OCI-LY7 (cell line): ENCODE measurements at regions not wholly inside any gene's neighbourhood (a gene's known extent, or its start where the extent isn't known, plus 50 kb on each side); places are given as distances from the start of the nearest gene placed in this dataset.

ENCODE experiments used
- BruUV-seq: library from RNA; stranded (reverse); fragments of 400-500 nt; replicated peaks from 2 replicates; lab custom pipeline; 2021; lab: Mats Ljungman, UMichigan
- CTCF ChIA-PET: fragments of 300-600 bp; sonication (Branson Sonifier 250); formaldehyde crosslinking; loops from one replicate; lab custom pipeline; 2022; ENCODE audit warnings: antibody characterized with exemption; ENCODE audit not compliant: unreplicated experiment; lab: Charles Lee
- POLR2A ChIA-PET: fragments of 300-600 bp; sonication (Branson Sonifier 250); formaldehyde crosslinking; loops from one replicate; lab custom pipeline; 2022; ENCODE audit warnings: antibody characterized with exemption; lab: Charles Lee
- DNase-seq: peaks from one replicate; pipeline ENCODE4 v3.0.0-alpha.2; 2015; ENCODE audit warnings: low spot score
- H2AFZ ChIP-seq: fragments of 200-600 bp; sonication (generic), shearing (Covaris generic); 2 replicates; pipeline ENCODE4 v1.6.1; 2014; ENCODE audit warnings: mild to moderate bottlenecking, antibody characterized with exemption, low read length, moderate library complexity
- H3K27ac ChIP-seq: fragments of 200-600 bp; sonication (generic); 2 replicates; pipeline ENCODE4 v1.5.1; 2014; ENCODE audit warnings: mixed run types, low read depth, mild to moderate bottlenecking, moderate library complexity, low read length, inconsistent platforms; ENCODE audit not compliant: poor library complexity, severe bottlenecking
- H3K36me3 ChIP-seq: fragments of 200-600 bp; sonication (generic); 2 replicates; pipeline ENCODE4 v1.6.1; 2014; ENCODE audit warnings: mild to moderate bottlenecking, antibody characterized with exemption, low read length, moderate library complexity, mixed read lengths; ENCODE audit not compliant: insufficient read depth
- H3K4me1 ChIP-seq: fragments of 200-600 bp; sonication (generic); 2 replicates; pipeline ENCODE4 v1.5.1; 2014; ENCODE audit warnings: mild to moderate bottlenecking, low read length; ENCODE audit not compliant: insufficient read depth, poor library complexity, severe bottlenecking
- H3K4me2 ChIP-seq: fragments of 200-600 bp; sonication (generic); 2 replicates; pipeline ENCODE4 v1.6.1; 2014; ENCODE audit warnings: mild to moderate bottlenecking, low read length
- H3K4me3 ChIP-seq: fragments of 200-600 bp; sonication (generic); 2 replicates; pipeline ENCODE4 v1.5.1; 2014; ENCODE audit warnings: mild to moderate bottlenecking, low read depth, low read length; ENCODE audit not compliant: poor library complexity, severe bottlenecking
- H3K79me2 ChIP-seq: fragments of 200-600 bp; sonication (generic); 2 replicates; pipeline ENCODE4 v1.6.1; 2016; ENCODE audit warnings: low read depth, mild to moderate bottlenecking, low read length, moderate library complexity, mixed read lengths; ENCODE audit not compliant: insufficient read depth
- H3K9me2 ChIP-seq: fragments of 200-600 bp; sonication (generic); 2 replicates; pipeline ENCODE4 v1.6.1; 2016; ENCODE audit warnings: mild to moderate bottlenecking, low read length, mixed read lengths; ENCODE audit not compliant: insufficient read depth
- H3K9me3 ChIP-seq: fragments of 200-600 bp; sonication (generic); 2 replicates; pipeline ENCODE4 v1.6.1; 2014; ENCODE audit warnings: mild to moderate bottlenecking, mixed run types, low read length, mixed read lengths
- H4K20me1 ChIP-seq: fragments of 200-600 bp; sonication (generic); 2 replicates; pipeline ENCODE4 v1.6.1; 2014; ENCODE audit warnings: mild to moderate bottlenecking, antibody characterized with exemption, low read length, moderate library complexity, mixed read lengths; ENCODE audit not compliant: insufficient read depth
- CTCF ChIP-seq: fragments of 200-600 bp; sonication (generic); conservative IDR thresholded peaks from 2 replicates; pipeline ENCODE4 v1.5.1; 2014; ENCODE audit warnings: mild to moderate bottlenecking, antibody characterized with exemption, low read length, moderate library complexity, mixed read lengths
- EZH2phosphoT487 ChIP-seq: fragments of 200-600 bp; sonication (generic); IDR thresholded peaks from 2 replicates; pipeline ENCODE4 v1.6.1; 2018; ENCODE audit warnings: low read depth, borderline replicate concordance, mild to moderate bottlenecking, mixed run types, antibody characterized with exemption, low read length, moderate library complexity, mixed read lengths
- intact Hi-C: fragments of 100-400 bp; cut with micrococcal nuclease; formaldehyde crosslinking; loops from one replicate; pipeline ENCODE4 v1.10.0; 2022; ENCODE audit not compliant: unreplicated experiment

GRCh38 chr2:153020201-153020600 lies 301.8 kb downstream of the ARL6IP6 start:
- Histone ChIP-seq H3K79me2 (no peaks in the 10 kb centered on the region), H3K9me3 (peaks cover 6% of the 10 kb centered on the region; the same call in 1 of the 2 replicates), H3K4me2 (no peak overlapping the region), H3K4me1 (no peaks in the 10 kb centered on the region), H4K20me1 (no peaks in the 10 kb centered on the region), H3K4me3 (no peak overlapping the region), H3K9me2 (no peaks in the 10 kb centered on the region), H2AFZ (no peak overlapping the region), H3K36me3 (no peaks in the 10 kb centered on the region), H3K27ac (no peak overlapping the region)
- no peak for TF ChIP-seq EZH2phosphoT487
- DNase-seq, result no peak
- no TSS peak for BruUV-seq
- intact Hi-C loops, result no loop called here
- CTCF ChIA-PET, result no interaction called here
- POLR2A ChIA-PET, result no interaction called here

GRCh38 chr2:153005071-153005730 lies 286.8 kb downstream of the ARL6IP6 start:
- Histone ChIP-seq H3K4me1 (no peaks in the 10 kb centered on the region), H2AFZ (no peak overlapping the region), H3K27ac (no peak overlapping the region), H4K20me1 (no peaks in the 10 kb centered on the region), H3K79me2 (no peaks in the 10 kb centered on the region), H3K4me2 (no peak overlapping the region), H3K9me3 (no peaks in the 10 kb centered on the region), H3K36me3 (no peaks in the 10 kb centered on the region), H3K4me3 (no peak overlapping the region), H3K9me2 (no peaks in the 10 kb centered on the region)
- ChIA-PET POLR2A (interaction anchor here (0.6 kb wide), 2 partner anchors 25 to 46 kb away, joined by 4 to 5 read pairs; no protein-coding TSS in a partner anchor), CTCF (interaction anchor here (1.1 kb wide), 1 partner anchor 9 kb away, joined by 3 read pairs; no protein-coding TSS in a partner anchor)
- BruUV-seq, result no TSS peak
- DNase-seq, result no peak
- intact Hi-C loops, result no loop called here
- TF ChIP-seq EZH2phosphoT487 (no peak), CTCF (no peak)

- TF ChIP-seq EZH2phosphoT487 (no peak), CTCF (no peak)
- Histone ChIP-seq H3K9me2 (no peaks in the 10 kb centered on the region), H2AFZ (no peak overlapping the region), H3K4me3 (no peak overlapping the region), H3K4me1 (no peaks in the 10 kb centered on the region), H3K36me3 (no peaks in the 10 kb centered on the region), H3K79me2 (no peaks in the 10 kb centered on the region), H4K20me1 (no peaks in the 10 kb centered on the region), H3K9me3 (no peaks in the 10 kb centered on the region), H3K27ac (no peak overlapping the region), H3K4me2 (no peak overlapping the region)
- intact Hi-C loops, result no loop called here
- ChIA-PET POLR2A (interaction anchor here (0.7 kb wide), 1 partner anchor 15 kb away, joined by 3 read pairs; no protein-coding TSS in a partner anchor), CTCF (interaction anchor here (1.1 kb wide), 1 partner anchor 10 kb away, joined by 3 read pairs; no protein-coding TSS in a partner anchor)
- DNase-seq, result no peak
- no TSS peak for BruUV-seq
These were observed 286.2 kb downstream of the ARL6IP6 start for GRCh38 chr2:153004627-153005026.
